Activated CD8-positive, alpha-beta memory T cell treated with anti-CD3 and anti-CD28 coated beads for 36 hours (primary cell): ENCODE measurements at regions not wholly inside any gene's neighbourhood (a gene's known extent, or its start where the extent isn't known, plus 50 kb on each side); places are given as distances from the start of the nearest gene placed in this dataset.

Experiments
- CTCF ChIA-PET: fragments of 350-600 bp; sonication (Branson Sonifier 250); formaldehyde crosslinking; loops from one replicate; lab custom pipeline; 2021; ENCODE audit warnings: antibody characterized with exemption; lab: Charles Lee
- POLR2A ChIA-PET: fragments of 350-600 bp; sonication (Branson Sonifier 250); formaldehyde crosslinking; loops from one replicate; lab custom pipeline; 2021; ENCODE audit warnings: antibody characterized with exemption; lab: Charles Lee

DNA sequence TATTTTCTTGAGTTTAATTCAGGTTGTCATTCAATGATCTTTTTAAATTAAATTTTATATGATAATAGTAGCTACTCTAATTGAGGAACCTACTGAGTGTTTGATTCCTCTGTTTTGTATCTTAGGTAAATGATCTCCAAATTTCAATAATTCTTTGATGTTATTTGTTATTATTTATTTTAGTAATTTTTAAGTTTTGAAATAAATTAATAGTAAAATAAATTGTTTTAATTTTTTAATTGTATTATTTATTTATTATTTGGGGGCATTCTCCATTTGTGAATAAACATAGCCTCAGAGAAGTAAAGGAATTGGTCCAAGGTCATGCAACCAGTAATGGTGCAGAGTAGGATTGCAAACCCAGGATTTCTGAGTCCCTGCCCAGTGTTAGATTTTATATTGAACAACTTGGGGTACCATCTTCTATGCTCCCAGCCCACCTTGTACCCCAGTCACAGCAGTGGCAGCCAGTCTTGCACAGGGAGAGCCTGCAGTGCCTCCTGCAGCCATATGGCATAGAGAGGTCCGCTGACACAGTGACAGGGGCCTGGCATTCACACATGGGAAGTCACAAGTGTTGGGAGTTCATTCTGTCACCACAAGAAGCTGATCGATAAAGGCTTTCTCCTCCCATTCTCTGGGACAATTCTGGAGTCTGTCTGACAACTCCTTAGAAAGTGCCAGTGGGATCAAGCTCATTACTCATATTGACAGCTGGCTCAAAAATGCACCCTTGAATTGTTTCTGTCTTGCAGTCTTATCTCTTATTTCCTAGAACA is 110.0 kb upstream of the ETAA1 start:
- CTCF ChIA-PET = no interaction called here
- POLR2A ChIA-PET = no interaction called here

DNA sequence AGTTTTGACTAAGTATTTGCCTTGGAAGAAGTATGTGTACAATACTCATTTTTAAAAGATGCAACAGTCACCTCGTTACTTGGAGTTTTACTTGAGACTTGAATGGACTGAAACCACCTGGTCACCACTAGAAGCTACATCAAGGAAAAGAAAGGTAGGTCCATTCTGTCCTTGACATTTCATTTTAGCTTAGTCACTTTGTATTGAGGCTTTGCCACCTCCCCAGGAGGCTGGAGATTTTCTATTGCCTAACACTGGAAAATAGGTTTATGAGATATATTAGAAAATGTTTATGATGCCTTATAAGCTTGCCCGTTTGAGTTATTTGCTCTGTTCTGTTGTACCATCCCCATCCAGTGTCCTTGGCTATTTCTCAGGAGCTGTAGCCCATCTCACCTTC is 107.9 kb upstream of the ETAA1 start:
- POLR2A ChIA-PET = no interaction called here
- CTCF ChIA-PET = no interaction called here

DNA sequence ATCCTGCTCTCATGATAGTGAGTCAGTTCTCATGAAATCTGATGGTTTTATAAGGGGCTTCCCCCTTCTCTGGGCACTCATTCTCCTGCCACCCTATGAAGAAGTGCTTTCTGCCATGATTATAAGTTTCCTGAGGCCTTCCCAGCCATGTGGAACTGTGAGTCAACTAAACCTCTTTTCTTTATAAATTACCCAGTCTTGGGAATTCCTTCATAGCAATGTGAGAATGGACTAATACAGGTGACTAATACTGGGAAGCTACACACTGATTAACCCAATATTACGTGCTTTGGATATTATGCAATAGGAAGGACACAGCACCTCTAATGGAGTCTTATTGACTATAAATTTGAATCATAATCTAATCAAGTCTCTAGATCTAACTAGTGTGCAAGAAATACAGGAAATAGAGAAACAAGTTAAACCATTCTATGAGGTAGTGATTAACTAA is 107.2 kb upstream of the ETAA1 start:
- POLR2A ChIA-PET = no interaction called here
- CTCF ChIA-PET = no interaction called here

DNA sequence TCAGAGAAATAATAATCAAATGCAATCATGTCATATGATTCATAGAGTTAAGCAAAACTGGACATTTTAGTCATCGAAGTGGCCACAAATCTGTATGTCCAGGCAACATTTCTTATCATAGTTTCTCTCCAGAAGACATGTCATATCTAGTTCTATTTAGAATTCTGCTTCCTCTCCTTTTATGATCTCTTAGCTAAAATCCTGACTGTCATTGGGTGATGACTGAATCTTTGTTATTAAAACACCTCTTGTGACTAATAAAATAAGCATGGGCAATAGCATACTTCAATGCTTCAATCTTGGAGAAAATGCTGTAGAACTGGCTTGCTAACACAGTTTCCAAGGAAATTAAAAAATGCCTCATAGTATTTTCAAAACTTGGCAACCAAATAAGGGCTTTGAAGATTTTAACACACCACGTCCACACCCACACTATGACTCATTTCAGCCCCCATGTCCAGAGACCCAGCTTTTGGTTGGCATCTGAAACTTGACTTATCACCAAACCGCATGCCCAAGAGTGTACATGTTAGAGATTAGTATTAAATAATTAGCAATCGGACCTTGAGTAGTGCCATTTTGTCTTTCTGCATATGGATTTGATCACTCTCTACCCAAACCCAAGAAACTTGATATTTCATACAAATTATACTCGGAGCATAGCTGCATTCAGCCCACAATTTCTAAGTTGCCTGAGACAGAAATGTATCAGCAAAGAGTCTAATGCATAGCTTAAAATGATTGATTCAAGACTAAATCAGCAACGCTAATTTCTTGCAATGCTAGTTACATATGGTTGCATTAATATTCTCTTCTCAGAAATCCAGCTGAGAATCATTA is 106.5 kb upstream of the ETAA1 start:
- POLR2A ChIA-PET = no interaction called here
- CTCF ChIA-PET = no interaction called here

DNA sequence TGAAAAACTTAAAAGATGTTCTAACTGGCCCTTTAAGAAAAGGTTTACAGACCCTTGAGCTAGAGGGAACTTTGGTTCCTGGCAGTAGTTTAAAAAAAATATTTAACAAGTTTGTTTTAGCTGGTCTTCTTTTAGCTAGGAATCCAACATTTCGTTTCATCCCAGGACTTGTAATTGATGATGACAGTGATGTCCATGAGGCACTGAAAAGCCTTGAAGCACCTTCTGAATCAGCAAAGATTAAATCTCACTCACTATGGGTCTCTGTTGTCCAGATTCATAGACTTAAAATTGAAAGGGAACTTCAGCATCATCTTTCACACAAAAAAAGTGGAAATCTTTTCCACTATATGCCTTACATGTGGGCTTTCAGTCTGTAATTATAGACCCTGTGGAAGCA is 102.9 kb upstream of the ETAA1 start:
- ChIA-PET CTCF (no interaction called here), POLR2A (no interaction called here)

DNA sequence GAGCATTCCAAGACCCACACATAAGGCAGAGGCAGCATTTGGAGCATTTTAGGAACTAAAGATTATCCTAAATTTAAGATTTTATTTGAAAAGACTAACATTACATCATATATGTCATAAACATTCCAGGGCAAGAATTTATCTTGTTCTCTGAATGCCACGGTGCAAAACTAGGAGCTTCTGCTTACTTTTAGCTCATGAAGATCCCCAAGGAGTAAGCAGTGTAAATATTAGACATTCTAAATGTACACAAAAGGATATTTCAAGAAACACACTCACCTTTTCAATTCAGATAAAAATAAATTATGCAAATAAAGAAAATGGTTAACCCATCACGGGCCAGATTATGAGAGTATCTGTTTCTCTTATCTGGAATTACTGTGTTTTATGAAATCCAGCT is 101.7 kb upstream of the ETAA1 start:
- ChIA-PET POLR2A (no interaction called here), CTCF (no interaction called here)

DNA sequence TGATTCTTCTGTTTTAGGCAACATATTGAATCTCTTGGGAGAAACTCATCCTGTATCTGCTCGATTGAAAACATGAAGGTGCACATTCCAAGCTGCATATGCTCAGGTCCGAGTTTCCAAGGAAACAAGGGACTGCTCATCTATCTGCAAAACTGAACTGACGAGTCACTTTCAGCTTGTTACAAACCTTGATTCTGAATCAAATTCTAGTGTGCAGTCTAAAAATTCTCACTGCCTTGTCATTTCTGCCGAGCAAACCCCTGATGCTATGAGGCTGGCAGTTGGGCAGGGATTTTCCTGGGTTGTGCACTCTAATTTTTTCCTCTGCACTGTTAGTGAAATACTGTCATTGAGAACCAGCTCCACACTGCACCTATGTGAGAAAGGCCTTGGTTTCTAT is 101.3 kb upstream of the ETAA1 start:
- CTCF ChIA-PET = no interaction called here
- POLR2A ChIA-PET = no interaction called here

DNA sequence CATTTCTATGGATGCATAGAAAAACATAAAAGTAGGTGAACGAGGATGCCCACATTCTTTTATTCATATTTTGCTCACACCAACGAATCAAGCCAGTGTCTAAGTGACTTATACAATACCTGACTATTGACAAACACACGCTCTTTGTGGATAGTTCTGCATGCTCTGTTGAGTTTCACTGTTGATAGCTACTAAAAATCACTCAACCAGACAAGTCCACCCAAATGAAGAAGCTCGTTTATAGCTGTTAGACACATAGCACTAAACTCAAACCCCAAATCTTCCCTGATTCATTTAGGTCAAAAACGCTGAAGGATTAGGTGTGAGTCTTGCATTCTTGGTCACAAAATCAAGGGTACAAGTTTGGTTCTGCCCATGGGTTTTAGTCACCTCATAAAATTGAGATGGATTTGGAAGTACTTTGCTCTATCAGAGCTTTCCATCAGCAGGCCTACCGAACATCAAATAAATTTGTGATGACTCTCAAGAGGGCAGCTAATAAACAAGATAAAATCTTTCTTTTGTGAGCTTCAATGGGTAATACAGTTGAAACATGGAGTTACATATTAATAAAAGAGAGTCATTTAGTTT is 92.7 kb upstream of the ETAA1 start:
- CTCF ChIA-PET = no interaction called here
- POLR2A ChIA-PET = no interaction called here

DNA sequence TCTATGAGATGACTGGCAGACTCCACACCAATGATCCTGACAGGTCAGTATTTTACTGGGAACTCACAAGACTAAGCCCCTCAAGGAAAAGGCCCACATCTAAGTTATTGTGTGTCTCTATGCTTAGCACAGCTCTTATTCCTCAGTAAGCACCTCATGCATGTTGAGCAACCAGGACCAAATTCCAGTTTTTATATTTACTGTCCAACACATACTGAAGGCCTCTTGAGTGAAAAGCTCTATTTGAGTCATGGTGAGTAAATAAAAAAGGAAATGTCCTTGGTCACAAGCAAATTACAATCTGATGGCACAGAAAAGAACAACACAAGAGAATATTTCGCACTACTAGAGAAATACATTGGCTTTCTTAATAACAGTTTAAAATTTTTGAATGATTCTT is 87.9 kb upstream of the ETAA1 start:
- ChIA-PET POLR2A (no interaction called here), CTCF (no interaction called here)

DNA sequence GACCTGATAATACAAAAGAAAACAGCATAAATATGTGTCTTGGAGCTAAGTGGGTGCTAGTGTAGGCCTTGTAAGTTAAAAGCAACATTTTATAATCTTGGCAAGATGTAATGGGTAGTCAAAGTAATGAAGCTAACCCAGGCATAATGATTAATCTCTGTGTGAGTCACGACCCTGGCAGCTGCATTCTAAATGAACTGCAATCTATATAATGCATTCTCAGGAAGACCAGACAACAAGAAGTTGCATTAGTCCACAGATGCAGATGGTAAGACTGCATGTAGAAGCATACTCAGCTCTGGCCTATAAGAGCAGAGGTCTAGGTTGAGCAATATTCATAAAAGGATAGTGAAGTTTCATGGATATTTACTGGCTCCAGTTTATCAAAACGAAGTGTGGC is 85.6 kb upstream of the ETAA1 start:
- ChIA-PET POLR2A (no interaction called here), CTCF (no interaction called here)

DNA sequence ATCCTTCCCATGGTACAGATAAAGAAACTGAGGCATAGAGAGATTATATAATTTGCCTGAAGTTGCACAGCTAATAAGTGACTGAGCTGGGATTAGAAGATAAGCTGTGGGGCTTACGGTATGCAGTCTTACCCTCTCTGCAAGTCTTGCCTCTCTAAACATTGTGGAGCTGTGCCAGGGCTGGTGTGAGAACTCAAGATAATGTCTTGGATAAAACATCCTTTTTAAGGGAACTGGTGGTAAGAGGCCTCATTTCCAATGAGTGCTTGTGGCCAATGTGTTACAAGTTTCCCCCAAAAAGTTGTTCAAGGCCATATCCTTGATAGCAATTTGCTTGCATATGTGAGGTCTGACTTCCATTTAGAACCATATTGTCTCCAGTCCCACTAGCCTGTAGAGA is 84.3 kb upstream of the ETAA1 start:
- ChIA-PET CTCF (no interaction called here), POLR2A (no interaction called here)

DNA sequence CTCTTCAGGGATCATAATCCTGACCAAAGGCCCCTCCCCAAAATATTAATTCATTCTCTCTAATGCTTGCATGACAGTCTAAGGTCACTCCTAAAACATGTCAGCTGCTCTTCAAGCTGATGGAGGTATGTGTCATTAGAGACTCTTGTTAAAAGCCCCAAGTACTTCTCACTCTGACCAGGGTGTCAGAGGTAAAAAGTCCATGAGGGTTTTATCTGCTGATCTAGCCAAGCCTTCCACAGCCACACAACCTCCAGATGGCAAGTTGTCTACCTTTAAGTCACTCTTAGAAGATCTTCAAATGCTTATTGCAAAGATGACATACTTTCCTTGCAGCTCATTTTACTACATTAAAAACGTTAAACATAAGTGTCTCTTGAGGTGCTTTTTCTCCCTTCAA is 83.6 kb upstream of the ETAA1 start:
- ChIA-PET CTCF (no interaction called here), POLR2A (no interaction called here)

DNA sequence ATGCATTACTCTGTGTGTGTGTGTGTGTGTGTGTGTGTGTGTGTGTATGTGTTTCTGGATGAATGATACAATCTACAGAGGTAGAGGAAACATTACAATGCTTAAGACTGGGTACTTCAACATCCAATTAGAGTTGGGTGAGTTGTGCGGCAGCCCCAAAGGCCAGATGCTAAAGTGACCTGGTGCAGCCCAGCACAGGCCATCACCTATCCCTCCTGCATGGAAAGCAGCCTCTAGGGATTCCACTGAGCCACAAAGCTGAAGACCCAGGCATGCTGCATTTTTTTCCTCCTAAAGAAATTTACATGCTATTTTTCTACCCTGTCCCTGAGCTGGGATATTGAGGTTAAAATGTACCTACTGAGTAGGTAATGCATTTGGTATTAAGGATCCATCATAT is 79.1 kb upstream of the ETAA1 start:
- CTCF ChIA-PET = no interaction called here

DNA sequence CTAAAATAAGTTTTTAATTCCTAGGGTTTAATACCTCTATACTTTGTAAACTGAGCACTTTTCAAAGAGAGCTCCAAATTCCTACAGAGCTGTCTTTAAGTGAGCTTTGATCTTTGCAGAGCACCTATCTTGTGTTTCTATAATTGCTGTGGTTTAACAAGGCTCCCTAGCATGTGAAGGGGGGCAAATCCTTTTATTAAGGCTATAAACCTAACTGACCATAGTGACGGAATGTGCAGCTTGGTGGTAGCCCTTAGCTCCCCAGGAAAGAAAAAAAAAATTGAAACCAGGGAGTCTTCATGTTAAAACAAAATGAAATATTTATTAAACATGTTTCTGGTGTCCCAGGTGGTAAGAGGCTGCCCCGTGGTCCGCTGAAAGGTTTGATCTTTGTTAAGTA is 78.6 kb upstream of the ETAA1 start:
- POLR2A ChIA-PET = no interaction called here
- CTCF ChIA-PET = no interaction called here

More for the DNA sequence above, 79.1 kb upstream of the ETAA1 start:
- POLR2A ChIA-PET = no interaction called here

DNA sequence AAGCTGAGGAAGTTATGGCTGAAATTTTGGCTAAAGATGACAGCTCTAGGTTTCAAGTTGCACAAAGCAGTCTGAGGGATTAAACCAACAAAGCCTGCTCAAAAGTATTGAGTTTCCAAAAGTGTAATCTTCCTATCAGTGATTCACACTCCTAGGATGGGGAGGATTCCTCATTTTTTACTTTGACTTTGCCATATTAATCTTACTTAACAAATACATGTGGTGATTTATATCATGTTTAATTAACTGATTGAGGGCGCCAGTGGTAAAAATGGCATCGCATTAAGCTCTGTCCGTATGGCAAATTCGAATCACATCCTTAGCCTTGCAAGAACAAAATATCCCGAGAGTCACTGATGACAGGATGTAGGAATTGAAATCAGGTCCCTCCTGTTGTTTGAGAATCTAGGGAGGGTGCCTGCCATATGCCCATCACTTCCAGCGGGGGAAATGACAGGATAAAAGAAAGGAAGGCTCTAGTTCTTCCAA is 78.1 kb upstream of the ETAA1 start:
- POLR2A ChIA-PET = no interaction called here
- CTCF ChIA-PET = interaction anchor here (0.6 kb wide), 1 partner anchor 106 kb away, joined by 3 read pairs; no protein-coding TSS in a partner anchor

DNA sequence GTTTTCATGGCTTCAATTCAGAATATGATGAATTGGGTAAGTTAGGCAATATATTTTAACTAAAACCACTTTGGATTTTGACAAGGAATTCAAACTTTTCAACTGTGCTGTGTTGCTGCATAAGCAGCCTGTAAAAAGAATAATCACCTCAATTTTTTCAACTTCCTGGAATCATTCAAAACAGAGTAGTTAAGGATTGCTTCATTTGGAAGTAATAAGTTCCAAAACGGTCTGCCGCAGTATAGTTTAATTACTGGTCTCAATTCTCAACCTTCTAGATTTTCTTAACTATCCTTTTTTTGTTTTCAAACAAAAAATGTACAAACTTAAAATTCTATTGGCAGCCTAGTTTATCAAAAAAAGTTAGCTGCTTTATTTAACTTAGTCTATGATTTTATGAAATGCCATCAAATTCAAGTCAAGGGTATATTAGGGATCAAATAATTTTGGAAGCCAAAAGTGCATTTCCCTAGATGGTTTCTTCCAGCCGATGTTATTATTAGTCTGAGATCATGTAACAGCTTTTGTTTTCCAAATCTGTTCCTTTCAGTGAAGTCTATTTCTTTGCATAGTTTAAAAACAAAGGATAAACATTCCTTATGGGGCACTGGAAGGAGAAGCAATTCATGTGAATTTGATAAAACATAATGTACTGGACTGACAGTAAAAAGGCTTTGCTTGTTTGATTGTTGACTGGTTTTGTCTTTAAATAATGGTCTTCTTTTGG is 76.1 kb upstream of the ETAA1 start:
- POLR2A ChIA-PET = no interaction called here
- CTCF ChIA-PET = no interaction called here

DNA sequence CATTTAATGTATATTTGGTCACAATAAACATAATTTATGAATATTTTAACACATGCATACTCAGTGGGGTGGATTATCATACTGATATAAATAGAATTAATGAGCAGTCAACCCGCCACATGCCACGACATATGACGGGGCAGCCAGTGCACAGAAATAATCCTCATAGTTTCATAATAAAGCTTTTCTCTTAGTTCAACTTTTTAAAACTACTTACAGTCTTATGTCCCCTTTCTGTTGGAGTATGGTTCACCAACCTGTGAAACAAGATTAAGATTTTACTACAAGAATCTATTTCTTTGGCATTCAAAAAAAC is 75.6 kb upstream of the ETAA1 start:
- CTCF ChIA-PET = no interaction called here
- POLR2A ChIA-PET = no interaction called here

DNA sequence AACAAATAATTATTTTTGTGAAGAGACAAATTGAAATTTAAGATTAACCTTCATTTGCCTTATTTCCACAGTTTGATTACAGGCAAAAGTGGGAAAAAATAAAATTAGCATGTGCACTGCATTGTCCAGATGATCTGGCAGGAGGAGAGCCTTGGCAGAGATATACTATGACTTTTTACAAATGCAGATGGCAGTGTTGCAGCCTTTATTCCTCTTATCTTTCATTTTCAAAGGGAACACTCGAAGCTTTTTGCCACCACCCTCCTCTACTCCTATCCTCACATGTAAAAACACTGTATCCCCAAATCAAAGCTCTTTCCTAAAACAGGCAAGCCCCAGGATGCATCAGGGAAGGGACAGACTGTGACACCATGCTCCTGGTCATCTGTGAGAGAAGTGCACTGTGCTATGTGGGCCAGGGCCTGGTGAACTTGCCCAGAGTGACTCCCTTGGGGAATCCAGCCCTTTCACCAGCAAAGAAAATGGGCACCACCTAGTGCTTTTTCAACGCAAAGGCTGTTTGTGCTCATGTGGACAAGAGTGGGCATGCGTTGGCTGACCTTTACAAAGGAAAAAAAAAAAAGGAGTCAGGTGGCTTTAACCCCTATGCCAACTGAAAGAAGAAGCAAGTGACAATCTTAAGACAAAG is 74.7 kb upstream of the ETAA1 start:
- CTCF ChIA-PET = no interaction called here
- POLR2A ChIA-PET = no interaction called here

DNA sequence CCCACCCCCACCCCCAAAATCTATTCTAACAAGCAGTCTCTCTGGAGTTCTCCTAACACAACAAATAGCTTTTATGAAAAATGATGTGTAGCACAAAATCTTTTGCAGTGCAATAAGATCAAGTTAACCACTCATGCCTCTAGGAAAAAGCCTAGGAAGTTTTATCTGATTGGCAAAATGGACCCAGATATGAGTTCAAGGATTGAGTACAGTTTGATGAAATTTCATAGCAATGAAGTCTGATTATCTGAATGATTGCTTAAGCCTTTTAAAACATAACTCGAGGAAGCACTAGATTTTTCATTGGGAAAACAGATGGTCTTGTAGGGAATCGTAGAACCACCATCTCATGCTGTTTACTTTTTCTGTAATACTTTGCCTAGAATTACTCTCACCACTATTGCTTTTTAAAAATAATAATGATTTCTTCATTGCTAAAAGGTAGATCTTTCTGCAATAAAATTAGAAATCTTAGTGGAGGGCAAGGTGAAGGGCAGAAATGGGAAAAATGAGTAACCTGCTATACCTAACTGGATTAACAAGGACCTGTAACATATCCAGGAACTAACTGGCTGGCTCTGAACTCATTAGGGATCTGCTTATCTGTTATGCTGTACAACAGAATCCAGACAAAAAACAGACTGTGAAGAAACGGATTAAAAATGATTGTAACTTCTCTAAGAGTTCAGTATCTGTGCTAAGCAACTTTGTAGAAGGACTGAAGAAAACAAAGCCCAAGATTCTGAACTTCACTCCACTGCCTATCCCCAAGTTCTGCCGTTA is 73.7 kb upstream of the ETAA1 start:
- CTCF ChIA-PET = no interaction called here
- POLR2A ChIA-PET = no interaction called here
